Epithelial cell of proximal tubule (primary cell): ENCODE measurements at regions not wholly inside any gene's neighbourhood (a gene's known extent, or its start where the extent isn't known, plus 50 kb on each side); places are given as distances from the start of the nearest gene placed in this dataset.
"Not testable (repeated sequence)": the region's sequence is repeated elsewhere in the genome, so short reads cannot be mapped to it uniquely, and the experiment has no call there.

Experiments used
- DNase-seq: peaks from one replicate; pipeline ENCODE4 v3.0.0-alpha.2; 2011; ENCODE audit warnings: low read depth
- H3K4me3 ChIP-seq: 2 replicates; pipeline ENCODE4 v1.5.1; 2011; ENCODE audit warnings: low read depth, mild to moderate bottlenecking, low read length
- TF ChIP-seq, protein P1 (sequence below): conservative IDR thresholded peaks from 2 replicates; pipeline ENCODE4 v1.5.1; 2012; ENCODE audit warnings: low read depth, mild to moderate bottlenecking, low read length

DNA sequence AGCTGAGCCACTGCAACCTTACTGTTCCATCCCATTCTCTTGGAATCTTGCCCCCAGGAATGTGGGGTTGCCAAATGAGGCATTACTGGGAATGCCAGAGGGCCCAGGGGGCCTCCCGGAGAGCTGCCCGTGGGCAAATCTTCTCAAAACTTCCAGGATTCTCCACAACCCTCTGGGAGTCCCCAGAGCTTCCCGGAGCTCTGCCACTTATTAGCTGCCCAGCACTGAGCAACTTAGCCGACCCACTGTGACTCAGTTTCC is 306.0 kb downstream of the FOXL1 start:
- H3K4me3 ChIP-seq: no peak overlapping the region
- no peak for DNase-seq
- TF ChIP-seq, protein P1, sequence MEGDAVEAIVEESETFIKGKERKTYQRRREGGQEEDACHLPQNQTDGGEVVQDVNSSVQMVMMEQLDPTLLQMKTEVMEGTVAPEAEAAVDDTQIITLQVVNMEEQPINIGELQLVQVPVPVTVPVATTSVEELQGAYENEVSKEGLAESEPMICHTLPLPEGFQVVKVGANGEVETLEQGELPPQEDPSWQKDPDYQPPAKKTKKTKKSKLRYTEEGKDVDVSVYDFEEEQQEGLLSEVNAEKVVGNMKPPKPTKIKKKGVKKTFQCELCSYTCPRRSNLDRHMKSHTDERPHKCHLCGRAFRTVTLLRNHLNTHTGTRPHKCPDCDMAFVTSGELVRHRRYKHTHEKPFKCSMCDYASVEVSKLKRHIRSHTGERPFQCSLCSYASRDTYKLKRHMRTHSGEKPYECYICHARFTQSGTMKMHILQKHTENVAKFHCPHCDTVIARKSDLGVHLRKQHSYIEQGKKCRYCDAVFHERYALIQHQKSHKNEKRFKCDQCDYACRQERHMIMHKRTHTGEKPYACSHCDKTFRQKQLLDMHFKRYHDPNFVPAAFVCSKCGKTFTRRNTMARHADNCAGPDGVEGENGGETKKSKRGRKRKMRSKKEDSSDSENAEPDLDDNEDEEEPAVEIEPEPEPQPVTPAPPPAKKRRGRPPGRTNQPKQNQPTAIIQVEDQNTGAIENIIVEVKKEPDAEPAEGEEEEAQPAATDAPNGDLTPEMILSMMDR: no peak

- no peak overlapping the region for H3K4me3 ChIP-seq
- no peak for DNase-seq
- TF ChIP-seq, protein P1: no peak
These were observed 306.8 kb downstream of the FOXL1 start for GRCh38 chr16:86885139-86885538.

GRCh38 chr16:86886651-86887050 is 308.3 kb downstream of the FOXL1 start:
- H3K4me3 ChIP-seq: no peak overlapping the region
- DNase-seq: no peak
- TF ChIP-seq, protein P1: no peak

DNA sequence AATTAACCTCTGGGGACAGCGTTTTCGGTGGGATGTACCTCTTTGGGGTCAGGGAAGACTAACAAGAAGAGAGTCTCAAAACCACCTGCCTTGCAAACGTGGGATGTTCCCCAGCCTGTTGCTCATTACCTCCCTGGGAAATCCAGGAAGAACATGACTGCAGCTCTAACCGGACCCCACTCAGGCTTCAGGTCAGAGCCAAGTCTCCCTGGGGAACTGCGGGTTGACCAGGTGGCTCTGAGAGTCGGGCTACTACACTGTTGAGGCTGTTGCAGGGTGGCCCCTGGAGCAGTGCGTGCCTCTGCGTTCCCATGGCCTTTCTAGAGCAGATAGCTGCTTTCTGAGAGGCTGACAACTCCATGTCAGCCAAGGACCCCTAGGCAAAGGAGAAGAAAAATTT is 309.1 kb downstream of the FOXL1 start:
- TF ChIP-seq, protein P1: no peak
- no peak overlapping the region for H3K4me3 ChIP-seq
- no peak for DNase-seq

DNA sequence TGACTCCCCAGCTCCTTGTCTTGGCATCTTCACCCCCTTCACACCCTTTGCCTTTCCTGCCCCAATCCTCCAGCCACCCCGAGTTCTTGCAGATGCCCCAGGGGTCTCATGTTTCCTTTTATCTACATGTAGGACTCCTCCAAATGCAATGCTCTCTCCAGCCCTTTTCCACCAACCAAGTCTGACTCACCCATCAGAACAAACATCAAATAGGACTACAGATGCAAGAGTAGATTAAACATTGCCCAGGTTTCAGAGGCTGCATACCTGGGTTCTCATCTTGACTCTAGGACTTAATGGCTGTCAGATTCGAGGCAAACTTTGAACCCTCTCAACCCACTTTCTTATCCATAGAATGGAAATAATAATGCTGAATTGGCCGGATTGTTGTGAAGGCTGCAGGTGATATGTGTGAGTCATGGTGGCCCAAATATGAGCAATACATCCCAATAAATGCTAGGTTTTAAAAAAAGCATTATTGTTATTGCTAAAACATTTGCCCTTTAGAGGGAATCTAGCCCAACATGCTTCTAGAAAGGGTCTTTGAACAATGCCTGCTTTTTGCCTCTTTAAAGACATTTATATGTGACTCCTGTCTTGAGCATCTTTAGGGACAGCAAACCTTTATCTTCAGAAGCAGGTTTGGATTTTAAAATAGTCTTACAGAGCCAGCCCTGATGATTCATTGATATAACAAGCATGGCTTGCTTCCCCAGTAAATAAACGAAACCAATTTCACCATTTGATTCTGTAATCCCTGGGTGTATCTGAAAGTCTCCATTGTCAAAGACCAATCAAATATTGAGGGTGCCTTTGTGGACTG is 310.1 kb downstream of the FOXL1 start:
- H3K4me3 ChIP-seq: no peak overlapping the region
- TF ChIP-seq, protein P1: no peak
- no peak for DNase-seq

GRCh38 chr16:86889054-86889366 is 310.7 kb downstream of the FOXL1 start:
- DNase-seq, H3K4me3 ChIP-seq: not testable (repeated sequence)

- TF ChIP-seq, protein P1: no peak
- DNase-seq: no peak
These were observed 311.6 kb downstream of the FOXL1 start for GRCh38 chr16:86889974-86890373.

DNA sequence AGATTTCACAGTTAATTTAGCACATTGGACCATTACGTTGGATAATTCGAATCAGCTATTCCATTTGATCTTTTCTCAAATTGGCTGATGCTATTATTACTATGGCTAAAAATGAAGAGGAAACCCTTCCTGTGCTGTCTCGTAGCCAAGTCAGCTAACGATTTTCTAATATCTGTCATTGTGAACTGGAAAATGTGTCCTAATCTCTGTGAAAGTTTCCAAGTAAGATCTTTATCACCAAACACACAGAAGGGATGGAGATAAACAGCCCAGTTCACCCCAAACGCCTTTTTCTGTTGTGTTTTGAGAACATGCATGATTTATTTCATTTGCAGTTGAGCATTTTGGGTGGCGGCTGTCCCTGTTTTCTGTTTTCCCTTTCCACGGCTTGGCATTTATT is 312.8 kb downstream of the FOXL1 start:
- no peak overlapping the region for H3K4me3 ChIP-seq
- TF ChIP-seq, protein P1: no peak
- no peak for DNase-seq

More at GRCh38 chr16:86889974-86890373, 311.6 kb downstream of the FOXL1 start:
- H3K4me3 ChIP-seq: no peak overlapping the region
